ENCODE measurements at regions not wholly inside any gene's neighbourhood (a gene's known extent, or its start where the extent isn't known, plus 50 kb on each side); places are given as distances from the start of the nearest gene placed in this dataset.

DNA sequence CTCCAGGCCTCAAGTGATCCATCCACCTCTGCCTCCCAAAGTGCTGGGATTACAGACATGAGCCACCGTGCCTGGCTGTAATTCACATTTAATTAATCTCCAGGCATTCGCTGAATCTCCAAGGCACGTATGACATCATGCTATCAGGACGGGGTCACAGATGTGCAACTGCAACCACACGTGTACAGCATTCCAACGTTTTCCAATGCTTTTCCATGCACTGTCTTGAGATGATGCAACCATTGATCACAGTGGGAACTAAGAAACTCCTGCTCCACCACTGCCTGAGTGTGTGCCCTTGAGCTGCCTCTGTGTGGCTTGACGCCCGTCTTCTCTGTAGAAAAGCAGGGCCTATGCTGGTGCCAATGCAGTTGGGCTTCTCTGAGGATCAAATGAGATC is 119.8 kb upstream of the LYZL2 start:
- TF ChIP-seq, protein P1, sequence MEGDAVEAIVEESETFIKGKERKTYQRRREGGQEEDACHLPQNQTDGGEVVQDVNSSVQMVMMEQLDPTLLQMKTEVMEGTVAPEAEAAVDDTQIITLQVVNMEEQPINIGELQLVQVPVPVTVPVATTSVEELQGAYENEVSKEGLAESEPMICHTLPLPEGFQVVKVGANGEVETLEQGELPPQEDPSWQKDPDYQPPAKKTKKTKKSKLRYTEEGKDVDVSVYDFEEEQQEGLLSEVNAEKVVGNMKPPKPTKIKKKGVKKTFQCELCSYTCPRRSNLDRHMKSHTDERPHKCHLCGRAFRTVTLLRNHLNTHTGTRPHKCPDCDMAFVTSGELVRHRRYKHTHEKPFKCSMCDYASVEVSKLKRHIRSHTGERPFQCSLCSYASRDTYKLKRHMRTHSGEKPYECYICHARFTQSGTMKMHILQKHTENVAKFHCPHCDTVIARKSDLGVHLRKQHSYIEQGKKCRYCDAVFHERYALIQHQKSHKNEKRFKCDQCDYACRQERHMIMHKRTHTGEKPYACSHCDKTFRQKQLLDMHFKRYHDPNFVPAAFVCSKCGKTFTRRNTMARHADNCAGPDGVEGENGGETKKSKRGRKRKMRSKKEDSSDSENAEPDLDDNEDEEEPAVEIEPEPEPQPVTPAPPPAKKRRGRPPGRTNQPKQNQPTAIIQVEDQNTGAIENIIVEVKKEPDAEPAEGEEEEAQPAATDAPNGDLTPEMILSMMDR (IDR thresholded peaks at IDR 0.05) = no peak
- TF ChIP-seq POLR2A (IDR thresholded peaks at IDR 0.05) = no peak
- no peak for TF ChIP-seq POLR2AphosphoS5 (IDR thresholded peaks at IDR 0.05)
